ENCODE measurements at regions not wholly inside any gene's neighbourhood (a gene's known extent, or its start where the extent isn't known, plus 50 kb on each side); places are given as distances from the start of the nearest gene placed in this dataset.

- TF ChIP-seq CTCF (optimal IDR thresholded peaks at IDR 0.05 in 1 of 3, IDR thresholded peaks at IDR 0.05 in 1 of 3, conservative IDR thresholded peaks at IDR 0.05 in 1 of 3; ENCODE audit: extremely low read depth in 1 of 3, insufficient read depth in 2 of 3, low read length in 3 of 3) (no peak), EZH2 (IDR thresholded peaks at IDR 0.05; ENCODE audit: low read length) (no peak)
Measured at GRCh38 chr14:26765768-26766520, 168.1 kb upstream of the NOVA1 start.

Data from keratinocyte (primary cell).